Ishikawa (cell line): ENCODE measurements at regions not wholly inside any gene's neighbourhood (a gene's known extent, or its start where the extent isn't known, plus 50 kb on each side); places are given as distances from the start of the nearest gene placed in this dataset.

Experiments
- CEBPB ChIP-seq: IDR thresholded peaks from 2 replicates; pipeline ENCODE4 v1.6.1; 2012
- CREB1 ChIP-seq: IDR thresholded peaks from 2 replicates; pipeline ENCODE4 v1.6.1; 2012; ENCODE audit warnings: low read depth
- EGR1 ChIP-seq: IDR thresholded peaks from 2 replicates; pipeline ENCODE4 v1.6.1; 2012
- EP300 ChIP-seq: IDR thresholded peaks from 2 replicates; pipeline ENCODE4 v1.6.1; 2012; ENCODE audit warnings: borderline replicate concordance
- FOXM1 ChIP-seq: IDR thresholded peaks from 2 replicates; pipeline ENCODE4 v1.6.1; 2012; ENCODE audit warnings: low read depth, borderline replicate concordance
- MAX ChIP-seq: IDR thresholded peaks from 2 replicates; pipeline ENCODE4 v1.6.1; 2012
- NFIC ChIP-seq: IDR thresholded peaks from 2 replicates; pipeline ENCODE4 v1.6.1; 2012
- RAD21 ChIP-seq: IDR thresholded peaks from 2 replicates; pipeline ENCODE4 v1.6.1; 2012; ENCODE audit warnings: low read depth
- TAF1 ChIP-seq: IDR thresholded peaks from 2 replicates; pipeline ENCODE4 v1.6.1; 2012; ENCODE audit warnings: low read depth, mild to moderate bottlenecking
- TCF12 ChIP-seq: IDR thresholded peaks from 2 replicates; pipeline ENCODE4 v1.6.1; 2012; ENCODE audit warnings: low read depth
- TEAD4 ChIP-seq: IDR thresholded peaks from 2 replicates; pipeline ENCODE4 v1.6.1; 2012
- USF1 ChIP-seq: IDR thresholded peaks from 2 replicates; pipeline ENCODE4 v1.6.1; 2012
- YY1 ChIP-seq: IDR thresholded peaks from 2 replicates; pipeline ENCODE4 v1.6.1; 2012; ENCODE audit warnings: low read depth
- ZBTB7A ChIP-seq: IDR thresholded peaks from 2 replicates; pipeline ENCODE4 v1.6.1; 2012; ENCODE audit warnings: low read depth
- TF ChIP-seq, protein P1 (sequence below): IDR thresholded peaks from 2 replicates; pipeline ENCODE4 v1.6.1; 2012; ENCODE audit warnings: low read depth, mild to moderate bottlenecking

DNA sequence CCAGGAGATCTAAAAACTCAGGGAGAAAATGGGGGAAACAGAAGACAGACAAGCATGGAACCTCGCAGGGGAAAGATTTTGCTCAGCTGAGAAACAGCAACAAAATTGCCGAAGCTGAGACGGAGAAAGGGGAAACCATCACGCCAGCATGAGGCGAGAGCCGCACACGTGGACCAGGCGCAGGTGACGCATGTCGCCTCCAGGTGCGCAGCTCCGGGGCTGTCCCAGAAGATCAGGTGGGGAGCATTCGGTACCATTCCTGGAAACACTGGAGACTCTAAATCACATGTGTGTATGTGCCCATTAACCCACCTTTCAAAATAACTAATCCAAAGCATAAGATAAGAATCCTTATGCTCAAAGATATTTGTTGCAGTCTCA lies 121.7 kb downstream of the BRD1 start:
- TF ChIP-seq NFIC: no peak
- TF ChIP-seq MAX: no peak

DNA sequence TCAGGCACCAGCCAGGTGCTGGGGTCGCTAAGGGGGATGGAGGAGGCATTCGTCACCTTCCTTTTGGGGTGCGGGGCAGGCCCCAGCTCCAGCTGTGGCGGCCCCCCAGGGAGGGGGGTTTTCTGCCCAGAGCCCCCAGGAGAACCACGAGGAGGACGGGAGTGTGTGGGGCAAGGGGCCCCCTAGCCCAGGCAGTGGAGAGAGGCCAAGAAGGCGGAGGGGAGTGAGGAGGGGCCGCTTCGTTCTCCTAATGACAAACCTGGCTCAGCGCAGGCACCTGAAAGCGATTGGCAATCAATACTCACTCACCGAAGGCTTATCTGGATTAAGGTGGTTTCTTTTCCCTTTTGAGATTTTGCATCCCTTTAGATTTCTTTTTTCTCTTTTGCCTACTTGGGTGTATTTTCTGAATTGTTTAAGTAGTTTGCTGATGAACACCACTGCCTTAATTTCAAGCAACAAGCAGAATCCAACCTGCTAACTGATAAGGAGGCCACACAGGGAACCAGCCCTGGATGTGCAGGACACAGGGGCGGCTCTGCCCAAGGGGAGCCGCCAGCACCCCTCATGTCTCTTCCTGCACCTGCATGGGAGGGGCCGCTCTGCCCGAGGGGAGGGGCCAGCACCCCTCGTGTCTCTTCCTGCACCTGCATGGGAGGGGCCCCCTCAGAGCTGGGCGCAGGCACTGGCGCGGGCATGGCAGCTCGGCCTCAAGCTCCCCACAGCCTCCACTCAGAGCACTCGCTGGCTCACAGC lies 122.3 kb downstream of the BRD1 start:
- TF ChIP-seq EGR1 (no peak), NFIC (no peak), MAX (no peak), EP300 (no peak), TEAD4 (no peak), TAF1 (no peak), TCF12 (no peak), RAD21 (no peak), CREB1 (no peak), ZBTB7A (no peak), CEBPB (no peak), FOXM1 (no peak), YY1 (no peak), USF1 (no peak)
- TF ChIP-seq, protein P1, sequence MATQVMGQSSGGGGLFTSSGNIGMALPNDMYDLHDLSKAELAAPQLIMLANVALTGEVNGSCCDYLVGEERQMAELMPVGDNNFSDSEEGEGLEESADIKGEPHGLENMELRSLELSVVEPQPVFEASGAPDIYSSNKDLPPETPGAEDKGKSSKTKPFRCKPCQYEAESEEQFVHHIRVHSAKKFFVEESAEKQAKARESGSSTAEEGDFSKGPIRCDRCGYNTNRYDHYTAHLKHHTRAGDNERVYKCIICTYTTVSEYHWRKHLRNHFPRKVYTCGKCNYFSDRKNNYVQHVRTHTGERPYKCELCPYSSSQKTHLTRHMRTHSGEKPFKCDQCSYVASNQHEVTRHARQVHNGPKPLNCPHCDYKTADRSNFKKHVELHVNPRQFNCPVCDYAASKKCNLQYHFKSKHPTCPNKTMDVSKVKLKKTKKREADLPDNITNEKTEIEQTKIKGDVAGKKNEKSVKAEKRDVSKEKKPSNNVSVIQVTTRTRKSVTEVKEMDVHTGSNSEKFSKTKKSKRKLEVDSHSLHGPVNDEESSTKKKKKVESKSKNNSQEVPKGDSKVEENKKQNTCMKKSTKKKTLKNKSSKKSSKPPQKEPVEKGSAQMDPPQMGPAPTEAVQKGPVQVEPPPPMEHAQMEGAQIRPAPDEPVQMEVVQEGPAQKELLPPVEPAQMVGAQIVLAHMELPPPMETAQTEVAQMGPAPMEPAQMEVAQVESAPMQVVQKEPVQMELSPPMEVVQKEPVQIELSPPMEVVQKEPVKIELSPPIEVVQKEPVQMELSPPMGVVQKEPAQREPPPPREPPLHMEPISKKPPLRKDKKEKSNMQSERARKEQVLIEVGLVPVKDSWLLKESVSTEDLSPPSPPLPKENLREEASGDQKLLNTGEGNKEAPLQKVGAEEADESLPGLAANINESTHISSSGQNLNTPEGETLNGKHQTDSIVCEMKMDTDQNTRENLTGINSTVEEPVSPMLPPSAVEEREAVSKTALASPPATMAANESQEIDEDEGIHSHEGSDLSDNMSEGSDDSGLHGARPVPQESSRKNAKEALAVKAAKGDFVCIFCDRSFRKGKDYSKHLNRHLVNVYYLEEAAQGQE: no peak

DNA sequence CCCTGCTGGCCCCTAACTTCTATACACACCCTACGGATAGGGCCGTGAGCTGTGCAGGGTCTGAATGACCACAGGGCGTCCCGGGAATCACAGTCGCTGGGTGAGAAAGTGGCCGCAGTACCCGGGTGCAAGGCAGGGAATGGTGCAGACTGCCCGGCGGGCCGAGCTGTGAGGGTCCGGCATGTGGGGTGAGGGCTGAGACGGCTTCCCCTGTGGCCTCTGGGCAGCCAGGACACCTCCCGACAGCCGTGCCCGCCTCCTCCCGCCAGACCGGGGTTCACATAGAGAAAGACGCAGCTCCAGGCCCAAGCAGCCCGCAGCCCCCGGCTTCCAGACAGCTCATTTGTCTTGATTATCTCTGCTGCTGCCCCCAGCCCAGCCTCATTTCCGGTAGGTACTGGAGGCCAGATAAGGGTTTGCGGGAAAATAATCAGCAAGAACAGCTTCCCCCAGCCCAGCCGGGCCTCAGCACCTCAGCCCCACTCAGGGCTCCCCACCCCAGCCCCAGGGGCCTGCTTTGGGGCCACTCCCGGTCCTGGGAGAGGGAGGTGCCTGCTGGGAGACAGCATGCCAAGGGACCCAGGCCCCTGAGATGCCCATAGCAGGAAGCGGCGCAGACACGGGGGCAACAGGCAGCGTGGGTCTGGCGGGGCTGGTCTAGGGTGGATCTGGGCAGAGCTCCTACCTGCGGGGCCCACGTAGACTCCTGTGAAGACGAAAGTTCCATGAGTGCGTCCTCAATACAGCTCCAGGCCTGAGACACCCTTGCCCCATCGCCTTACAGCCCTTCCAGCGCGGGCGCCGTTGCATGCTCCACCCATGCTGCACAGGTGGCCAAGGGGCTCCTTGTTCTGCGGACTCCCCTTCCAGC lies 123.1 kb downstream of the BRD1 start:
- TF ChIP-seq CREB1 (no peak), RAD21 (no peak), EGR1 (no peak), EP300 (no peak), YY1 (no peak), CEBPB (no peak), TEAD4 (no peak), TCF12 (no peak), ZBTB7A (no peak), FOXM1 (no peak), TAF1 (no peak)

- no peak for TF ChIP-seq EGR1
- TF ChIP-seq RAD21: no peak
- no peak for TF ChIP-seq TCF12
- TF ChIP-seq MAX: no peak
Measured at GRCh38 chr22:49703990-49704344, 123.7 kb downstream of the BRD1 start.

DNA sequence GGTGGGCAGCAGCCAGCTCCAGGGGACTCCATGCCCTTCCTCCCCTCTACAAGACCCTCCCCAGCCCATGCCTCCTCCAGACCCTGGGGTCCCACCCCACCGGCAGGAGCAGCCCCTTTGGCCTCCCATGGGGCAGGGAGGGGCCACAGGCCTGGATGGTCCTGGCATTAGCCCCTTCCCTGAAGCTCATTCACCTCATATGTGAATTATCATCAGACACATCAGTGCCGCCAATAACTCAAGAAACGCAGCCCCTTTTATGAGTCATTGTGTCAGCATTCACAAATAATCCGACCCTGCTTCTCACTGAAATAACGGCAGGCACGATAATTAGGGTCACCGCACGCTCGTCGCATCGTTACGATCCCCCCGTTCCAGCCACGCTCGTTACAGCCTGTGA lies 124.2 kb downstream of the BRD1 start:
- TF ChIP-seq NFIC (no peak), CREB1 (no peak), EGR1 (no peak), TAF1 (no peak), ZBTB7A (no peak), TCF12 (no peak)

DNA sequence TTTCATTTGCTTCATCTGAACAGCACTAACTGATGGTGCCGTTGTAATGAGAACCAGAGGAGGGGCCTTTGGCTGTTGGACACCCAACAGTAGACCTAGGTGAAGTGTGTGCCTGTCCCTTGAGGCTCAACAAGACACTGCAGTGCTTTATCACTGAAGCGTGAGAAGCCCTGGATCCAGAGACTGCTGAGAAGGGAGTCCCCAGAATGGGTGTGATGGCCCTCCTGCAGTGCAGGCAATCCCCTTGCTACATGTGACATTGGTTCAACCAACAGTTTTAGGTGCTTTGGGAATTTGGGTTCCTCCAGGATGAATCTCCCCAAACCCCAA lies 125.6 kb downstream of the BRD1 start:
- TF ChIP-seq ZBTB7A (no peak), TCF12 (no peak), RAD21 (no peak), TEAD4 (no peak), FOXM1 (no peak), USF1 (no peak), YY1 (no peak), TAF1 (no peak), EP300 (no peak), CREB1 (no peak), MAX (no peak), EGR1 (no peak)
- TF ChIP-seq, protein P1: no peak
